ENCODE measurements at regions not wholly inside any gene's neighbourhood (a gene's known extent, or its start where the extent isn't known, plus 50 kb on each side); places are given as distances from the start of the nearest gene placed in this dataset.

GRCh38 chr3:34175636-34176176, 377.3 kb downstream of the PDCD6IP start:
- DNase-seq (ENCODE audit: low read depth) = no peak
- no peak overlapping the region for H3K4me3 ChIP-seq (ENCODE audit: low read depth, low read length)
- no peak for TF ChIP-seq CTCF (conservative IDR thresholded peaks at IDR 0.05; ENCODE audit: low read depth, low read length)

- no peak for DNase-seq (ENCODE audit: low read depth)
- TF ChIP-seq CTCF (conservative IDR thresholded peaks at IDR 0.05; ENCODE audit: low read depth, low read length) = no peak
- no peak overlapping the region for H3K4me3 ChIP-seq (ENCODE audit: low read depth, low read length)
Observed at GRCh38 chr3:34176723-34177122, 378.3 kb downstream of the PDCD6IP start.

- no peak for TF ChIP-seq CTCF (conservative IDR thresholded peaks at IDR 0.05; ENCODE audit: low read depth, low read length)
- no peak for DNase-seq (ENCODE audit: low read depth)
- no peak overlapping the region for H3K4me3 ChIP-seq (ENCODE audit: low read depth, low read length)
Observed at GRCh38 chr3:34178415-34178814, 380.0 kb downstream of the PDCD6IP start.

GRCh38 chr3:34179716-34180115, 381.3 kb downstream of the PDCD6IP start:
- no peak for TF ChIP-seq CTCF (conservative IDR thresholded peaks at IDR 0.05; ENCODE audit: low read depth, low read length)
- no peak for DNase-seq (ENCODE audit: low read depth)
- no peak overlapping the region for H3K4me3 ChIP-seq (ENCODE audit: low read depth, low read length)

- H3K4me3 ChIP-seq (ENCODE audit: low read depth, low read length) = no peak overlapping the region
- no peak for DNase-seq (ENCODE audit: low read depth)
- no peak for TF ChIP-seq CTCF (conservative IDR thresholded peaks at IDR 0.05; ENCODE audit: low read depth, low read length)
Observed at GRCh38 chr3:34180532-34180931, 382.1 kb downstream of the PDCD6IP start.

- no peak overlapping the region for H3K4me3 ChIP-seq (ENCODE audit: low read depth, low read length)
- TF ChIP-seq CTCF (conservative IDR thresholded peaks at IDR 0.05; ENCODE audit: low read depth, low read length) = no peak
- DNase-seq (ENCODE audit: low read depth) = no peak
Observed at GRCh38 chr3:34183114-34183513, 384.7 kb downstream of the PDCD6IP start.

GRCh38 chr3:34183611-34184340, 385.3 kb downstream of the PDCD6IP start:
- no peak for TF ChIP-seq CTCF (conservative IDR thresholded peaks at IDR 0.05; ENCODE audit: low read depth, low read length)
- DNase-seq (ENCODE audit: low read depth) = no peak
- H3K4me3 ChIP-seq (ENCODE audit: low read depth, low read length) = no peak overlapping the region

Data from choroid plexus epithelial cell (primary cell).